ENCODE measurements at regions not wholly inside any gene's neighbourhood (a gene's known extent, or its start where the extent isn't known, plus 50 kb on each side); places are given as distances from the start of the nearest gene placed in this dataset.

GRCh38 chr9:23005156-23005555, 558.5 kb downstream of the DMRTA1 start:
- H3K27ac ChIP-seq (ENCODE audit: low read depth, low read length), result no peak overlapping the region
- TF ChIP-seq EZH2phosphoT487 (IDR thresholded peaks at IDR 0.05; ENCODE audit: borderline replicate concordance, low read length) (no peak), CTCF (IDR thresholded peaks at IDR 0.05; ENCODE audit: low read depth, low read length, poor library complexity, severe bottlenecking) (no peak)
- H3K9me2 ChIP-seq (replicated peaks; ENCODE audit: control insufficient read depth, low read length), result no peaks in the 10 kb centered on the region
- no peak overlapping the region for H3K4me2 ChIP-seq (ENCODE audit: low read length)
- H3F3A ChIP-seq (ENCODE audit: control insufficient read depth, insufficient read depth), result no peaks in the 10 kb centered on the region
- no peaks in the 10 kb centered on the region for H3K79me2 ChIP-seq (ENCODE audit: control insufficient read depth, low read length)
- H3K27me3 ChIP-seq (ENCODE audit: control insufficient read depth, low read length), result no peaks in the 10 kb centered on the region
- no peaks in the 10 kb centered on the region for H4K20me1 ChIP-seq (ENCODE audit: control insufficient read depth, insufficient read depth, low read depth, low read length)
- no peaks in the 10 kb centered on the region for H3K4me1 ChIP-seq (ENCODE audit: control insufficient read depth, low read length)
- H3K9me3 ChIP-seq (ENCODE audit: control insufficient read depth, insufficient read depth, low read length), result no peaks in the 10 kb centered on the region
- H3K36me3 ChIP-seq (ENCODE audit: control insufficient read depth, low read length), result no peaks in the 10 kb centered on the region
- no peak overlapping the region for H3K4me3 ChIP-seq (ENCODE audit: low read length)

- H3K79me2 ChIP-seq (ENCODE audit: control insufficient read depth, low read length), result no peaks in the 10 kb centered on the region
- H3K9me2 ChIP-seq (replicated peaks; ENCODE audit: control insufficient read depth, low read length), result no peaks in the 10 kb centered on the region
- H3K27me3 ChIP-seq (ENCODE audit: control insufficient read depth, low read length), result no peaks in the 10 kb centered on the region
- no peaks in the 10 kb centered on the region for H4K20me1 ChIP-seq (ENCODE audit: control insufficient read depth, insufficient read depth, low read depth, low read length)
- no peak overlapping the region for H3K4me3 ChIP-seq (ENCODE audit: low read length)
- TF ChIP-seq CTCF (IDR thresholded peaks at IDR 0.05; ENCODE audit: low read depth, low read length, poor library complexity, severe bottlenecking) (no peak), EZH2phosphoT487 (IDR thresholded peaks at IDR 0.05; ENCODE audit: borderline replicate concordance, low read length) (no peak)
- H3K4me1 ChIP-seq (ENCODE audit: control insufficient read depth, low read length), result no peaks in the 10 kb centered on the region
- H3K4me2 ChIP-seq (ENCODE audit: low read length), result no peak overlapping the region
- no peaks in the 10 kb centered on the region for H3K9me3 ChIP-seq (ENCODE audit: control insufficient read depth, insufficient read depth, low read length)
- no peaks in the 10 kb centered on the region for H3F3A ChIP-seq (ENCODE audit: control insufficient read depth, insufficient read depth)
- H3K36me3 ChIP-seq (ENCODE audit: control insufficient read depth, low read length), result no peaks in the 10 kb centered on the region
- H3K27ac ChIP-seq (ENCODE audit: low read depth, low read length), result no peak overlapping the region
Observed at GRCh38 chr9:23006127-23006526, 559.5 kb downstream of the DMRTA1 start.

GRCh38 chr9:23011669-23012068, 565.0 kb downstream of the DMRTA1 start:
- no peaks in the 10 kb centered on the region for H3K4me1 ChIP-seq (ENCODE audit: control insufficient read depth, low read length)
- no peak overlapping the region for H3K4me3 ChIP-seq (ENCODE audit: low read length)
- no peaks in the 10 kb centered on the region for H3K79me2 ChIP-seq (ENCODE audit: control insufficient read depth, low read length)
- H3K9me3 ChIP-seq (ENCODE audit: control insufficient read depth, insufficient read depth, low read length), result no peaks in the 10 kb centered on the region
- no peaks in the 10 kb centered on the region for H3F3A ChIP-seq (ENCODE audit: control insufficient read depth, insufficient read depth)
- no peaks in the 10 kb centered on the region for H4K20me1 ChIP-seq (ENCODE audit: control insufficient read depth, insufficient read depth, low read depth, low read length)
- no peaks in the 10 kb centered on the region for H3K36me3 ChIP-seq (ENCODE audit: control insufficient read depth, low read length)
- H3K9me2 ChIP-seq (replicated peaks; ENCODE audit: control insufficient read depth, low read length), result no peaks in the 10 kb centered on the region
- TF ChIP-seq EZH2phosphoT487 (IDR thresholded peaks at IDR 0.05; ENCODE audit: borderline replicate concordance, low read length) (no peak), CTCF (IDR thresholded peaks at IDR 0.05; ENCODE audit: low read depth, low read length, poor library complexity, severe bottlenecking) (no peak)
- no peaks in the 10 kb centered on the region for H3K27me3 ChIP-seq (ENCODE audit: control insufficient read depth, low read length)
- H3K27ac ChIP-seq (ENCODE audit: low read depth, low read length), result no peak overlapping the region
- no peak overlapping the region for H3K4me2 ChIP-seq (ENCODE audit: low read length)

GRCh38 chr9:23015557-23015956, 568.9 kb downstream of the DMRTA1 start:
- Histone ChIP-seq H3K27ac (ENCODE audit: low read depth, low read length) (no peak overlapping the region), H3K9me2 (replicated peaks; ENCODE audit: control insufficient read depth, low read length) (no peaks in the 10 kb centered on the region), H4K20me1 (ENCODE audit: control insufficient read depth, insufficient read depth, low read depth, low read length) (no peaks in the 10 kb centered on the region), H3K79me2 (ENCODE audit: control insufficient read depth, low read length) (no peaks in the 10 kb centered on the region), H3K4me1 (ENCODE audit: control insufficient read depth, low read length) (no peaks in the 10 kb centered on the region), H3K4me3 (ENCODE audit: low read length) (no peak overlapping the region), H3K9me3 (ENCODE audit: control insufficient read depth, insufficient read depth, low read length) (no peaks in the 10 kb centered on the region), H3K27me3 (ENCODE audit: control insufficient read depth, low read length) (no peaks in the 10 kb centered on the region), H3K4me2 (ENCODE audit: low read length) (no peak overlapping the region), H3K36me3 (ENCODE audit: control insufficient read depth, low read length) (no peaks in the 10 kb centered on the region), H3F3A (ENCODE audit: control insufficient read depth, insufficient read depth) (no peaks in the 10 kb centered on the region)
- TF ChIP-seq EZH2phosphoT487 (IDR thresholded peaks at IDR 0.05; ENCODE audit: borderline replicate concordance, low read length) (no peak), CTCF (IDR thresholded peaks at IDR 0.05; ENCODE audit: low read depth, low read length, poor library complexity, severe bottlenecking) (no peak)

Data from DOHH2 (cell line).